HG03139 (cell line): ENCODE measurements at regions not wholly inside any gene's neighbourhood (a gene's known extent, or its start where the extent isn't known, plus 50 kb on each side); places are given as distances from the start of the nearest gene placed in this dataset.
"Not testable (repeated sequence)": the region's sequence is repeated elsewhere in the genome, so short reads cannot be mapped to it uniquely, and the experiment has no call there.

Source experiments
- ATAC-seq: cut with Tn5 transposase; IDR thresholded peaks from one replicate; pipeline ENCODE4 v1.9.1; 2021; ENCODE audit not compliant: unreplicated experiment

DNA sequence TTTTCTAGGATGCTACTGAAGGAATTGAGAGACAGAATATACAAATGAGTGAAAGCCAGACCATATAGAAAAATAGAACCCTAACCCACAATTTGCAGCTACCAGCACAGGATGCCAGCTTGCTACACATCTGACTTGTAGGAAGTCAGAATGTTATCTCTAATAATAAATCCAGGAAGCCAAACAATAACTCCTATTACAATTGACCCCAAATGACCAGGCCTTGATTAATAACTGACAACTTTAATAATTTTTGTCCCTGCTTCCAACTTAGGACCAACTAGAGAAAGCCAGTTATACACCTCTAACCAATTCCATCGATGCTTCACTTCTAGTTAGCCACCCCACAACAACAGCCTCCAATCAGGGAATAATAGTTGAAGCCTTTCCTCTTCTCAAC is 193.4 kb downstream of the CASP12 start:
- ATAC-seq: no peak

DNA sequence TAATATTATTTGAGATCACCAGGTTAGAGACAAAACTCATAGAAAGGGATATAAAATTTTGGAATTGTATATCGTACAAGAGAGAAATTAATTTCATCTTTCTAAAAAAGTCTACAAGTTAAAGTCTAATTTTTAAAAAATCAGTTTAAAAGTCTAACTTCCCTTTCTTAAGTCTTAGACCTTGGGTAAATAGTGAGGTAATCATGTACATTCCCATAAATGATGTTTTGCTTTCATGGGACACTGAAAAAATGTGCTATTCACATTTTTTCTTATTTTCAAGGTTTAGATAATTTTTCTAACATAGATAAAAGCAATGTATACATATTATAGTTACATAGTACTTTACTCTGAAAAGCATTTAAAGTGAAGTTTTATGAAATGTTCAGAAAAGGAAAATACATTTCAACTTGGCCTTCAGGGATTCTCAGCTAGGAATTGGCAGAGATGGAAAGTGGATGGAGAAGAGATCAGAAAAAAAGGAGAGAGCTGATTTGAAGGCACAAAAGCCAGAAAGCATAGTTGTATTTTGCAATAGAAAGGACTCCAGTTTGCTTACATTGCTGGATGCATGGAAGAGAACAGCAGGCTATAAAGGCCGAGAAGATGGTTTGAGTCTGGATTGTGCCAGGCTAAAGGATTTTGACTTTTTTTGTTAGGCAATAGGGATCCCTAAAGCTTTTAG is 194.0 kb downstream of the CASP12 start:
- ATAC-seq: no peak

DNA sequence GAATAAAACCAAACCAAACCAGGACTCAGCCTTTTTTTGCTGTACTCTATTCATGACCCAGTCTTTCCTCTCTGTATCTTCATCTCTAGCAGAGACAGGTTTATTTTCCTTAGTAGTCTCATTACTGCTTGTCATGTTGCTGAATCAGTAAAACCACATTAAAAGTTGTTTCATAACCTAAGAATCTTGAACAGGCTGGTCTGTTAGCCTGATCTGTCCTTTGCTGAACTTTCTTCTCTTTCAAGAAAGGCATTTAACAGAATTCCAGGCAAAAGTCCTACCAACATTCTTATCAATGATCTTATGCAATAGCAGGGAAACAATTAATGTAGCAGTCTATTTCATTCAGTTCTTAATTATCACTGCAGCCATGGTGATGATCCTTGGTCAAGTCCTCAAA is 197.7 kb downstream of the CASP12 start:
- ATAC-seq: no peak

DNA sequence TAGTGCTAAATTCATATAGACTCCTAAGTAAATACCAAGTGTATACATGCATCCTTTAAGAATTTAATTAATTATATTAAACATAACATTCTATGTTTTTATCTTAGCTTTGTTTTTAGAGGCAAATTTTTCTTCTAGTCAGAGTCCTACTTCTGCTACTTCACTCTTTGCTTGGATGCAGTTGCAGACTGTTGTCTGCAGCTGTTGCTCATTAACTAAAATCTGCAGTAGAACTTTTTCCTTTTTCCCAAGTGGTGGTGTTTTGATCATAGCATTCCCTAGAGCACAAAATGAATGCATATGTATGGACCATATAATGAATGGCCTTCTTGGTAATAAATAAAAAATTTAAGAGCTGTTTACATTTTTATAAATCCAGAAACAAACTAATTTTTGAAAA is 198.3 kb downstream of the CASP12 start:
- ATAC-seq: no peak

DNA sequence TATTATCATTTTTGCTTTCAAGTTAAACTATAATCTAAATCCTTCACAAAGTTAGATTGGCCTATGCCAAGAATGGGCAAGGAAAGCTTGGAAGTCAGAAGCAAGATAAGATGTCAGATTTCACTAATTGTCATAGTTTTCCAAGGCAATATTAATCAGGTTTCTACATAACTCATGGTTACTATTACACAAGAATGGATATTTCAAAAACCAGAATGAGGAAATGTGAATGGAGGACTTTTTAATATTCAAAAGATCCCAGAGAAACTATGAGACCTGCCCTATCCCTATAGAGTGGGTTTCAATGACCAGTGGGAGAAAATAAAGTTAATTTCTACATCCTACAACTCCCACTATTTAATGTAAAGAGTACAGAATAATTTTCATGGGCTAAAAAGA is 203.2 kb downstream of the CASP12 start:
- no peak for ATAC-seq

DNA sequence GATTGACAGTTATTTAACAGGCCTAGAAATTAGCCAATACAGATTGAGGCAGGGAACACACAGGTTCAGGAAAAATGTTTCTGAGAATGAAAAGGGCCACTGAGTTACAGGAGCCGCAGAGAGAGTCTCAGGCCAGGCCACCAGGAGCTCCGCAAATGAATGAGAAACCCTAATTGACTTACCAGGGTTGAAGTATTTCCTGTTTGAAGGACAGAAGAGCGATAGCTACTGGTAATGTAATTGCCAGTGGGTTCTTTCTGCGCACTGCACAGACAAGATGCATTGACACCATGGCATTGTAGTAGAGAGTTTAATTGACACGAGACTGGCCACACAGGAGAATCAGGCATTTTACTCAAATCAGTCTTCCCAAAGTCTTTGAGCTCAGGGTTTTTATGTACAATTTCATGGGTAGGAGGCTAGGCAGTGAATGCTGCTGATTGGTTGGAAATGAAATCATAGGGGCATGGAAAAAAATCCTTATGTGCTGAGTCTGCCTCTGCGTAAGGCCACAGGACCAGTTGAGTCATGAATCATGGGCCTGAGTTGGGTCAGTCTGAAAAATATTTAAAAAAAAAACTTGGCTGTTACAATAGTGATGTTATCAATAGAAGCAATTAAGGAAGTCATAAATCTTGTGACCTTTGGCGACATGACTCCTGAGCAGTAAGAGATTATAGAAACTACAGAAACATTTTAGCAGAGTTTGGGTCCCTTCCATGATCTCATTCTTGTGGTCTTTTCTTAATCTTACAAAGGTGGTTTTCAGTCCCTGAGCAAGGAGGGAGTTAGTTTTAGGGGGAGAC is 203.8 kb downstream of the CASP12 start:
- no peak for ATAC-seq

DNA sequence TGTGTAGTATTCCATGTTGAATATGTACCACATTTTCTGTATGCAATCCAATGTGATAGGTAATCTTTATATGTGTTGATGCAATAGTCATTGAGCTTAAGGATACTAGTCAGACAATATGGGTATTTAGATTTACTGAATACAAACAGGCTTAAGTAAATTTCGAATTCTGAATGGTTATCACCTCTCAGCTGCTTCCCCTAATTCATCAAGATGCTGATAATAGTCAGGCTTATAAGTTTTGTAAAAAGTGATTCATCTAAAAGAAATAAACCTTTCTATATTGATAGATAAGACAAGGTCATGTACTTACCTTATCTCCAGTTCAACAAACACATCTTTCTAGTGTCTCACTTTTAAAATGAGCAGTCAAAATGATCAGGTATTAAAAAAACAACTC is 205.5 kb downstream of the CASP12 start:
- ATAC-seq: no peak

DNA sequence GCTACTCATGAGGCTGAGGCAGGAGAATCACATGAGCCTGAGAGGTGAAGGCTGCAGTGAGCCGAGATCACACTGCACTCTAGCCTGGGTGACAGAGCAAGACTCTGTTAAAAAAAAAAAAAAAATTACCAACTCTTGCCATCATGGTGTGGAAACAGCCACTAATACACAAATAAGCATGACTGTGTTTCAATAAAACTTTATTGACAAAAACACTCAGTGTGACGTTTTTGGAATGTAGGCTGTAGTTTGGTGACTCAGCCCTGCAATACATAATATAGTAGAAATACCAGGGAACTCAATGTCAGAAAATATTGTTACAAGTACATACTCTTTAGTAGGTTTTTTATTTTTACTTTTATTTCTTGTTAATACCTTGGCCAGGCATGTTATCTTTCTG is 207.1 kb downstream of the CASP12 start:
- no peak for ATAC-seq

DNA sequence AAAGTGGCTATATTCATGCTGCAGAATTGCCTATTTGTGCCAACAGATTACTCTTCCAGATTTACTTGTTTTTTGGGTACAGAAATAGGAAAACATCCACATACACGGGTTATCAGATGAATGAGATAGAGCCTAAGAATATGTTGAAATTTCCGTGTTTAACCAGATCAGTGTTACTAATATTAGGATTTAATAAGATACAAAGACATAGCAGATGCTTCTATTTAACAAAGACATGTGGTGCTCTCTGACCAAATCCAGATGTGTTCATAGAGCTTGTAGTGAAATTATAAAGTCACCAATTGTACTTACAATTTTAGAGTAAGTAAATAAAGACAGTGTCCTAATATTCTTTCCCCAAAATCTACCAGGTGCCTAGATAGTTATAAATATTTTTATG is 208.0 kb downstream of the CASP12 start:
- ATAC-seq: no peak

DNA sequence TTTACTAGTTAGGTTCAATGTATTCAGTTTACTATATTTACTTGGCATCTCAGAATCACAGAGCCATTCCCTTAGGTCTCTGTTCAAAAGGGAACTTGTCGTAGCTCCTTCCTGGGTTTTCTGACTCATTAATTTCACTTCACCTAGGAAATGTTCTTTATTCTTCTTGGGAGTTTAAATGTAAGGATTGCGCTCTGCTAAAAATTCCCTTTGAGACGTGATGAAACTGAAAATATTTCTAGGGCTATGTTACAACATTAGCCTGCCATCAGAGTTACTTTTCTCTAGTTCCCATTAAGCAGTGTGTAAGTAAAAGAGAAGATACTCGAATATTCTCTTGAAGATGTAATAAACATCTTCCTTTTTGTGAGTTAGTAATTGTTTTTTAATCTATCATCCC is 209.5 kb downstream of the CASP12 start:
- ATAC-seq: no peak

DNA sequence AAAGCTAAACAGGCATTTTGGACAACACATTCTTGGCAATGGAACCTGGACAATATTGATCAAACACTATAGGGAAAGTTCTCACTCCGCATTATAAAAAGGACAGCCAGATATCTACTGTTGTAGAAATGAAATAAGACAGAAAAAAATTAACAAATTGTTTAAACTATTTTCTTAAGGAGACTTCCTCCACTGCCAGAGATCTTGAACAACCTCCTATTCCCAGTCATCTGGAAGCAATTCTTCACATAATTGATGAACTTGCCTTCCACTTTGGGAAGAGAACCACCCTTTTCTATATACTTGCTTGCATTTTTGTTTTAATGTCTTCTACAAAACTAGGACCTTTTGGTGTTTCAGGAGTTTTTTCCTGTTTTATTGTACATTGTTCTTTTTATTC is 216.1 kb downstream of the CASP12 start:
- ATAC-seq: no peak

DNA sequence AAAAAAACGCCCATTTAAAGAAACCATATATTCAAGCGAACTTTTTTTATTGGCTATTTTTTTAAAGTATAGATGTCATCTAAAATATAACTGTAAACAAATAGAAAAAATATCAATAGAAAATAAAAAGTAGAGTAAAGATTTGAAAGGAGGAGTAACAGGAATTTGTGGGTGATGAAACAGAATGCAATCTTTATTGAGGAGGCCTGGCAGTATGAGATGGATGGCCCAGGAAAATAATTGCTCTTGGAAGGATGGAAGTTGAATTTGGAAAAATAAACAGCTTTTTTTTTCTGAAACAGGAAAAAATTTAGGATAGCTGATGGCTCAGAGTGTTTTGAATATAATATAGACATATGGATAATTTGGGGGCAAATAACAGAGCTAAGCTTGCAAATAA is 219.0 kb downstream of the CASP12 start:
- ATAC-seq: no peak

DNA sequence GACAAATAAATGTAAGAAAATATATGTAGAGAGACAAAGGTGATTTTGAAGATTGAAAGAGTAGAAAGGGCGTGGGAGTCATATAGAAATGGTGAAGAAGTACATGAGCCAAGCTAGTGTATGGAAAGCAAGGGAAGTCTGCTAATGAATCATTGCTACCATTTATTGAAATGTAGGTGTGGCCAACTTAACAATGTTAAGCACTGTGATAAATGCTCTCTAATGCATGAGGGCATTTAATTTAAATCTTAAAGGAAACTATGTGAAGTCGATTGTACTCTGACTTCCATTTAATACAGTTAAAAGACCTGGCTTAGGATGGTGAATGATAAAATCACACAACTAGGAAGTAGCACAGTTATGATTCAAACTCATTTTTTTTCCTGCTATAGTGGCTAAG is 219.9 kb downstream of the CASP12 start:
- ATAC-seq: no peak

DNA sequence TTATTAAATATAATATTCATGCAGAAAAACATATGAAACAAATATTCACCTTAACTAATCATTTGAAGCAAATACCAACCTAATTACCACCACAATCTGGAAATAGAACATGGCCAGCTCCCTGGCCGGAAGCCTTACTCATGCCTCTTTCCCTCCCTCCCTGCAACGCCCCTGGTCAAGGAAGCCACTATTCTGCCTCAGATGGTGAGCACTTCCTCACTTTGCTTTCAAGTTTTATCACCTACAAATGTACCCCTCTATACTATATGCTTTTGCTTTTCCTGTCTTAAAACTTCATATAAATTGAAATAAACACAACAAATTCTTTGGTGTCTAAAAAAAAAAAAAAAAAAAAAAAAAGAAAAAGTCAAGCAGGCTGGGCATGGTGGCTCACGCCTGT is 221.2 kb downstream of the CASP12 start:
- ATAC-seq: not testable (repeated sequence)

DNA sequence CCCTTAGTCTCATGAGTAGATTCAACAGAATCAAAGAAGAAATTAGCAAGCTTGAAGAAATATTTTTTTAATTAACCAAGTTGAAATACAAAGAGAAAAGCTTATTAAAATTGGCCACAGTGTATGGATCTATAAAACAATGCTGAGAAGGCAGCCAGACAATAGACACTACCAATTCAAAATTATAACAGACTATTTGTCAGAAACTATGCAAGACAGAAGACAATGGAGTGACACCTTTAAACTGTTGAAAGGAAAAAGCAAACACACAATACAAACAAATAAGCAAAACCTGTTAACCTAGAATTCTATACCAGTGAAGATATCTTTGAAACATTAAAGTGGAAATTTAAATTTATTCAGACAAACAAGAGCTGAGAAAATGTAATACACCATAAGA is 225.4 kb downstream of the CASP12 start:
- no peak for ATAC-seq

DNA sequence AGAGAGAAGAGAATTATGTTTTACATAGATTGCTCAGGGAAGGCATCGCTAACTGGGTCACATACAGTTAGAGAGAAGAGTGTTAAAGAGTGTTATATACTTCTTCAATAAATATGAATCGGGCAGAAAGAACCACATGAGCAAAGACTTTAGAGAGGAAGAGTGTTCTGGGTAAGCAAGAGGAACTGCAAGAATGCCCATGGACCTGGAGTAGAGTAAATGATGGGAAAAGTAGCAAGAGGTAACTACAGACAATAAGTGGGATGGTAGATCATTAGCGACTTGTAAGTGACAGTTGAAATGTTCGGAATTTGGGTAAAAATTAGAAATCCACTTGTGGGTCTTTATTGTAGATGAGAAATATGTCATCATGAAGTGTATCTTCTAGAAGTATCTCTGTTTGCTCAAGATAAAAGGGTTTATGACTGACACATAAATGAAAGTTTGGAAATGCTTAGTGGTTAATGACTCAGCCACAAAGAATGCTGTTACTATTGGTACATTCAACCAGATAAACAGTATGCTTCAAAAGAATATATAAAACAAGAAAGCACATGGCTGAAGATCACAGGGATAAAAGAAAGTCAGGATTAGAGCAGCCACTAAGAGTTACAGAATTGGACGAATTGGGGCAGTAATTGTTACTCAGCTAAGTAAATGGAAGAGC is 229.3 kb downstream of the CASP12 start:
- ATAC-seq: no peak

DNA sequence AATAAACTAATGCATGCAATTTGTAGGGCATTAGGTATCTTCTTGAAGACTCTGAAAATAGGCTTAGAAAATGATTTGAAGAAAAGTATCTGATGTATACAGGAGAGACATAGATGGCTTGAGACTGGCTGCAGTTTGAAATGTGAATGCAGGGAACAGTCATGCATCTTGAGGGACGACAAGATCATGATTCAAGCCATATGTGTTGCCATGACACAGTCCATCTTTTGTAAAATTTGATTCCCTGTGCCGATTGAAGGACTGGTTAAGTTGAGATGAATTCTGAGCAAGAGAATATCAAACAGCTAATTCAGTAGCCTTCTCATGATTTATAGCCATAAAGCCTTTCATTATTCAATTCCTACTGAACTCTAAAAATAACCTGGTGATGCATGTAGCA is 231.6 kb downstream of the CASP12 start:
- ATAC-seq: no peak

DNA sequence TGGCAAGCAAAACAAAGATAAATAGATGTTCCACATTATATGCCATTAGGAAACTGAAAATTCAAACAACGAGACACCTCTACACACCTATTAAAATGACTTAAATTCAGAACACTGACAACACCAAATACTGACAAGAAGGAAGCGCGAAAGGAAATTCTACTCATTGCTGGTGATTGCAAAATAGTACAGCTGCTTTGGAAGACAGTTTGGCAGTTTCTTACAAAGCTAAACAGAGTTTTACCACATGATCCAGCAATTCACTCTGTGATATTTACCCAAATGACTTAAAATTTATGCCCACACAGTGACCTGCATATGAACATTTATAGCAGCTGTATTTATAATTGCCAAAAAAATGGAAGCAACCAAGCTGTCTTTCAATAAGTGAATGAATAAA is 232.6 kb downstream of the CASP12 start:
- ATAC-seq: no peak

DNA sequence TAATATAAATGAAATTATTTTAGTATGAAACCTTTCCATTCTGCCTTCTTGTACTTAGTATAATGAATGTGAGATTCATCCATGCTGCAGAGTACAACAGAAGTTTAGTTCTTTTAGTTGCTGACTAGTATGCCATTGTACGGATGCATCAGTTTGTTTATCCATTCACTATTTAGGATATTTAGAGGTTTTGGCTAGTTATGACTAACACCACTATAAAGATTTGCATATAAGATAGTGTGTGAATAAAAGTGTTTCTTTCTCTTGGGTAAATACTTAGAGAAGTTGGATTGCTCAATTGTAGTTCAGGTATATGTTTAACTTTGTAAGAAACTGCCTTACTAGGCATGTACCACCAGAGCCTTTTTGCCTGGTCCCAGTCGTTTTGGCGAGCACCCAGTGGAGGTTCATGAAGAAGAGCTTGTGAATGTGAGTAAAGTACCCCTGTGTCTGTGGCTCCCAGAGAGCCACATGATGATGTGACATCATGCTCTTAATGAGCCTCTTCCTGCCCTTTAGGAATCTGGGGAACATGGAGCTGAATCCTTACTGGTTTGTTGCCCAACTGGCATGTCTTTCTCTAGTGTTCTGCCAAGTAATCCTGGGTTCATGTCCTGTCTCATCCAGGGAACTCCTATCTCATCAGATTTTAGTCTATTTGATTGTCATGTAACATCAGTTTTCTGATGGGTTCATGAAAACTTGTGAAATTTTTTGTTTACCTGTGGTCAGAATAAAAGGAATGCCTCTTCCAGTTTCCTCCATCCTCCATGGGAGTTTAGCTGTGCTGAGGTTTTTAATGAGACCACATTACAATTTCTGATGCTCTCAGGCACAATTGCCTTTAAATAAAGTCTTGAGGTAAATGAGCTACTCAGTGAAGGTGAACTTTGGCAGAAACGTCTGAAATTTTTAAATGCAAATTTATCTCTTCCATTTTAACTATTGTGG is 234.8 kb downstream of the CASP12 start:
- ATAC-seq: no peak

DNA sequence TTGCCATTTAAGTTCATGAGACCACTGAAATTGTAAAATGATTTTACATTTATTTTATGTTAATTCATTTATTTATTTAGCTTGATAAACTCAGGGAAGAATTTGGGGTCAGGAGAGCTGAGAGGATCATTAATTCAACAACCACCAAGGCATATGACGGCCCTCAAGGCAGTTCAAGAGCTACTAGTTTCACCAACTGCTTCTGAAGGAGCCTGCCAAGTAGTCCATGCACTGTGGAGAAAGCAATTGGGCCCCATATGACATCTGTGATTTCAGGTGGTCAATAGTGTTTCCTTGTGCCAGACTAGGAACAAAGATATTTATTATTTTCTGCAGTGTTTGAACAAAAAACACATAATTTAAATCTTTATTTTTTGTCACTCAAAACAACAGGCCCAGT is 236.4 kb downstream of the CASP12 start:
- ATAC-seq: no peak

DNA sequence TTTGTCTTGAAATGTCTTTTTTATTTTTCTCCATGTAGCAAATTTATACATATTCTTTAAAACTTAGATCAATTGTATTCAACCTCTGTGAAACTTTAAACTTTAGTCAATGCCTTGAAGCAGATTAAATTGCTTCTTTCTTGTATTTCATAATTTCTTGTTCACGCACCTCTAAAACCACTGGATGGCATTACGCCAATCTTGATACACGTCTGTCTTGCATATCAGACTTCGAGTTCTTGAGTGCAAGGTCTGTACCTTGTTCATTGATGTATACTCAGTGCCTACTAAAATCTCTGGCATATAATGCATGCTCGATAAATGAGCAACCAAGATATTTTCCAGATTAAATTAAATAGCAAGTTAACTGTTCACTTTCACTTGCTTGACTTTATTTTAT is 236.8 kb downstream of the CASP12 start:
- ATAC-seq: no peak
